Parathyroid adenoma (tissue), 2 donors: ENCODE measurements at regions not wholly inside any gene's neighbourhood (a gene's known extent, or its start where the extent isn't known, plus 50 kb on each side); places are given as distances from the start of the nearest gene placed in this dataset.

ENCODE experiments used
- H2AFZ ChIP-seq: fragments of 300-600 bp; sonication (generic); one replicate; pipeline ENCODE4 v1.7.0; 2017; ENCODE audit warnings: antibody characterized with exemption, mild to moderate bottlenecking
- H3K27ac ChIP-seq: fragments of 300-600 bp; sonication (generic); one replicate; pipeline ENCODE4 v1.7.0; 2017
- H3K27me3 ChIP-seq: fragments of 300-600 bp; sonication (generic); one replicate; pipeline ENCODE4 v1.7.0; 2017; ENCODE audit warnings: low read length; ENCODE audit not compliant: control insufficient read depth, insufficient read depth
- H3K36me3 ChIP-seq: fragments of 300-600 bp; sonication (generic); one replicate; pipeline ENCODE4 v1.7.0; 2017; ENCODE audit warnings: low read length; ENCODE audit not compliant: control insufficient read depth, insufficient read depth
- H3K4me1 ChIP-seq: fragments of 300-600 bp; sonication (generic); one replicate; pipeline ENCODE4 v1.7.0; 2017; ENCODE audit warnings: control low read depth
- H3K4me2 ChIP-seq: fragments of 300-600 bp; sonication (generic); one replicate; pipeline ENCODE4 v1.7.0; 2017; ENCODE audit warnings: low read length
- H3K4me3 ChIP-seq: fragments of 300-600 bp; sonication (generic); one replicate; pipeline ENCODE4 v1.7.0; 2017; ENCODE audit warnings: low read depth, low read length
- H3K79me2 ChIP-seq: fragments of 300-600 bp; sonication (generic); one replicate; pipeline ENCODE4 v1.7.0; 2017; ENCODE audit warnings: control low read depth
- H3K9ac ChIP-seq: fragments of 300-600 bp; sonication (generic); one replicate; pipeline ENCODE4 v1.7.0; 2017; ENCODE audit warnings: mild to moderate bottlenecking
- H3K9me3 ChIP-seq: fragments of 300-600 bp; sonication (generic); one replicate; pipeline ENCODE4 v1.7.0; 2017; ENCODE audit warnings: low read length; ENCODE audit not compliant: control insufficient read depth
- TF ChIP-seq, protein P1 (sequence below): fragments of 300-600 bp; sonication (generic); IDR thresholded peaks from one replicate; pipeline ENCODE4 v1.7.0; 2017; ENCODE audit warnings: antibody characterized with exemption, mild to moderate bottlenecking
- donor health status: primary hyperparathyroidism.

DNA sequence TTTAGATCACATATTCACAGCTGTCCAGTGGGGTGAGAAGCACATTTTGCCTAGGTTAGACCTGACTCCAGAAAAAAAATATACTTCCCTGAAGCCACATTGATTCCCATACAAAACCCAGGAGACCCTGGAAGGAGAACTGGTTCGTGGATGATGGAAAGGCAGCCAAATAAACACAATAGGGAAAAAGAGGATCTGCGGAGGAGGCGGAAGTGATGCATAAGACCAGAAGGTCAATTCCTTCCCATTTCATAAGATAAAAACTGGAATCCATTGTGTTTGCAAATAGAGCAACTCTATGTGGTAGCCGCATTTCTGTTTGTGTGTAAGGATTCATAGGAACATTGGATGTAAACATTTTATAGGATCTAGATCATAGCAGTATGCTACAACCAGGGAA, 781.9 kb upstream of the GRM7 start:
- Histone ChIP-seq H3K36me3 (no peaks in the 10 kb centered on the region), H3K4me3 (no peak overlapping the region), H3K9me3 (no peaks in the 10 kb centered on the region), H3K4me2 (no peak overlapping the region), H3K4me1 (no peaks in the 10 kb centered on the region), H3K9ac (no peak overlapping the region), H3K79me2 (no peaks in the 10 kb centered on the region), H3K27ac (no peak overlapping the region), H2AFZ (no peak overlapping the region), H3K27me3 (no peaks in the 10 kb centered on the region)
- TF ChIP-seq, protein P1, sequence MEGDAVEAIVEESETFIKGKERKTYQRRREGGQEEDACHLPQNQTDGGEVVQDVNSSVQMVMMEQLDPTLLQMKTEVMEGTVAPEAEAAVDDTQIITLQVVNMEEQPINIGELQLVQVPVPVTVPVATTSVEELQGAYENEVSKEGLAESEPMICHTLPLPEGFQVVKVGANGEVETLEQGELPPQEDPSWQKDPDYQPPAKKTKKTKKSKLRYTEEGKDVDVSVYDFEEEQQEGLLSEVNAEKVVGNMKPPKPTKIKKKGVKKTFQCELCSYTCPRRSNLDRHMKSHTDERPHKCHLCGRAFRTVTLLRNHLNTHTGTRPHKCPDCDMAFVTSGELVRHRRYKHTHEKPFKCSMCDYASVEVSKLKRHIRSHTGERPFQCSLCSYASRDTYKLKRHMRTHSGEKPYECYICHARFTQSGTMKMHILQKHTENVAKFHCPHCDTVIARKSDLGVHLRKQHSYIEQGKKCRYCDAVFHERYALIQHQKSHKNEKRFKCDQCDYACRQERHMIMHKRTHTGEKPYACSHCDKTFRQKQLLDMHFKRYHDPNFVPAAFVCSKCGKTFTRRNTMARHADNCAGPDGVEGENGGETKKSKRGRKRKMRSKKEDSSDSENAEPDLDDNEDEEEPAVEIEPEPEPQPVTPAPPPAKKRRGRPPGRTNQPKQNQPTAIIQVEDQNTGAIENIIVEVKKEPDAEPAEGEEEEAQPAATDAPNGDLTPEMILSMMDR: no peak

DNA sequence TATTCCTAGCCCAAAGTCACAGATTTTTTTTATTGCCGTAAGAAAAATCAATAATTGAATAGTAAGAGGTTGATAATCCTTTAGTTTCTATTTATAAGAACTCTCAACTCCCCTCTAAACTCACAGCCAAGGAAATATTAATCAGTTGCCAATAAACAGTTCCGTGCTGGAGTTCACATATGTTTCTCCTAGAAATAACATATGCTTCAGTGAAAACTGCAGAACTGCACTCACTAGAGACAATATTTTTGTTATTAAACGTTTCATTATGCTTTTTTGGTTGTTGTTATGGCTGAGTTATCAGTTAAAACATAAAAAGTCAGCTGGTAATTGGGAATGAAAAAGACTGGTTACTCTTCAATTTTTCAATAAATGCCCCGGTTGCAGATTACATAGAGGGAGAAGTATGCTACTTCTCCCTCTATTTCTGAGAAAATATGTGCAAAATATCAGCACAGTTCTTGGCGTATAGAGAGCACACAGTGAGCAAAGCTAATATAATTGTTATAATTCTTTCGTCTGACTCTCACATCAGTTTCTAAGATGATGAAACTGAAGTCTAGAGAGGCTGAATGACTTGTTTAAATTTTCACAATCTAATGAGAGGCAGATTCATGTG, 781.2 kb upstream of the GRM7 start:
- Histone ChIP-seq H2AFZ (no peak overlapping the region), H3K4me3 (no peak overlapping the region), H3K4me2 (no peak overlapping the region), H3K4me1 (no peaks in the 10 kb centered on the region), H3K27me3 (no peaks in the 10 kb centered on the region), H3K79me2 (no peaks in the 10 kb centered on the region), H3K9me3 (no peaks in the 10 kb centered on the region), H3K27ac (no peak overlapping the region), H3K36me3 (no peaks in the 10 kb centered on the region), H3K9ac (no peak overlapping the region)
- TF ChIP-seq, protein P1: no peak

DNA sequence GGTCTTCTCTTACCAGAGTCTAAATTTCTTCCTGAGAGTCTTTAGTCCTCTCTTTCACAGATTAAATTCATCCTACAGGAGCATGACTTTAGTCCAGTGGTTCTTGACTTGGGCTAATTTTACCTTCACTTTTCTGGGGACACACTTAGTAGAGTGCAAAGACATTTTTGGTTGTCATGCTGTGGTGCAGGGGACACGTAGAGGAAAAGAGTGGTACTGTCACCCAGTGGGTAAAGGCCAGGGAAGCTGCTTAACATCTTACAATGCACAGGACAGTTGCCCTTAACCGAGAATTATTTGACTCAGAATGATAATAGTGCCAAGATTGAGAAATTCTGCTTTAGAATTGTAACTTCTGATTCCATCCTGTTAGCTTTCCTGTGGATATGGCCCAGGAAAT, 772.5 kb upstream of the GRM7 start:
- H3K9ac ChIP-seq: no peak overlapping the region
- TF ChIP-seq, protein P1: no peak
- no peaks in the 10 kb centered on the region for H3K27me3 ChIP-seq
- H2AFZ ChIP-seq: no peak overlapping the region
- H3K27ac ChIP-seq: no peak overlapping the region
- H3K4me1 ChIP-seq: no peaks in the 10 kb centered on the region
- no peaks in the 10 kb centered on the region for H3K79me2 ChIP-seq
- no peaks in the 10 kb centered on the region for H3K9me3 ChIP-seq
- no peak overlapping the region for H3K4me3 ChIP-seq
- no peak overlapping the region for H3K4me2 ChIP-seq
- no peaks in the 10 kb centered on the region for H3K36me3 ChIP-seq

DNA sequence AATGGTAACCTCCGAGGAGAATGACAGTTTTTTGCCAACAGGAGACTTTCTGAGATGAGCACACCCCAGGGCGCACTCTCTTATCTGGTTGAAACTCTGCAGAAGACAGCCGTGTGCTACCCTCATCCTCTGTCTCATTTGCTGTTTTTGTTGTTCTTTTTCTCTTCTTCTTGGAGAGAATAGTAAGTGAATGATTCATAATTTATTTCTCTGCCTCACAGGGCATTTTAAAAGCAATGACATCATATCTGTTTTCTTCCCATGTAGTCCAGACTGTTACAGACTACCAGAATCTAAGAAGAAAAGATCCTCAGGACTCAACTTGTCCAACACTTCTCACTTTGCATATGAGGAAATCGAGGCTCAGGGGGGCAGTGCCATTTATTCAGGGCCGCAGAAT, 771.1 kb upstream of the GRM7 start:
- Histone ChIP-seq H3K27me3 (no peaks in the 10 kb centered on the region), H3K4me1 (no peaks in the 10 kb centered on the region), H3K9ac (no peak overlapping the region), H3K36me3 (no peaks in the 10 kb centered on the region), H3K9me3 (no peaks in the 10 kb centered on the region), H3K27ac (no peak overlapping the region), H2AFZ (no peak overlapping the region), H3K79me2 (no peaks in the 10 kb centered on the region), H3K4me2 (no peak overlapping the region), H3K4me3 (no peak overlapping the region)
- TF ChIP-seq, protein P1: no peak

DNA sequence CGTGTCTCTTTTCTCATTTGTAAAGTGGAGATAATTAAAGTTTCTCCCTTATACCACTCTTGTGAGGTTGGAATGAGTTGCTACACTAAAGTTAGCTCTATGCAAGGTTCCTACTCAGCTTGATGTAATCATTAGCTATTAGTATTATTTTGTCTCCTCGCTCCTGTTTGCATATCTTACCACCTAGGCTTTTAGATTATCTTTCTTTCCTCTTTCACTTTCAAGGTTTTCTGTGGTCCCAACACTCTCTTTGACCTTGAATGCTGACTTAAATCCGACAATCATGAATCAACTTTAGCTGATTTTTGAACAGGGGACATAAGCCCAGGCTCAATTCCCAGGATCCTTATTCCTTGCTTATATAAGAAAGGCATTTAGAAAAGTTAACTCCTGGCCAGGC, 769.7 kb upstream of the GRM7 start:
- H2AFZ ChIP-seq: no peak overlapping the region
- H3K27me3 ChIP-seq: no peaks in the 10 kb centered on the region
- H3K79me2 ChIP-seq: no peaks in the 10 kb centered on the region
- H3K9ac ChIP-seq: no peak overlapping the region
- no peaks in the 10 kb centered on the region for H3K4me1 ChIP-seq
- no peak overlapping the region for H3K4me2 ChIP-seq
- H3K4me3 ChIP-seq: no peak overlapping the region
- H3K9me3 ChIP-seq: no peaks in the 10 kb centered on the region
- TF ChIP-seq, protein P1: no peak
- no peaks in the 10 kb centered on the region for H3K36me3 ChIP-seq
- H3K27ac ChIP-seq: no peak overlapping the region
